ENCODE measurements at regions not wholly inside any gene's neighbourhood (a gene's known extent, or its start where the extent isn't known, plus 50 kb on each side); places are given as distances from the start of the nearest gene placed in this dataset.

DNA sequence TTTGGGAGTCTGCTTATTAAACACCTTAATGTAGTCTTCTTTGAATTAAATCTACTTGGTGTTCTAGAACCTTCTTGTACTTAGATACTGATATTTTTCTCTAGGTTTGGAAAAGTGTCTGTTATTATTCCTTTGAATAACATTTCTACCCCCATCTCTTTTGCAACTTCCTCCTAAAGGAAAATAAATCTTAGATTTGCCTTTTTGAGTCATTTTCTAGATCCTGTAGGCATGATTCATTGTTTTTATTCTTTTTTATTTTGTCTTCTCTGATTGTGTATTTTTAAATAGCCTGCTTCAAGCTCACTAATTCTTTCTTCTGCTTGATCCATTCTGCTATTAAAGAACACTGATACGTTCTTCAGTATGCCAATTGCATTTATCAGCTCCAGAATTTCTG, 155.9 kb upstream of the NEGR1 start:
- TF ChIP-seq, protein P1, sequence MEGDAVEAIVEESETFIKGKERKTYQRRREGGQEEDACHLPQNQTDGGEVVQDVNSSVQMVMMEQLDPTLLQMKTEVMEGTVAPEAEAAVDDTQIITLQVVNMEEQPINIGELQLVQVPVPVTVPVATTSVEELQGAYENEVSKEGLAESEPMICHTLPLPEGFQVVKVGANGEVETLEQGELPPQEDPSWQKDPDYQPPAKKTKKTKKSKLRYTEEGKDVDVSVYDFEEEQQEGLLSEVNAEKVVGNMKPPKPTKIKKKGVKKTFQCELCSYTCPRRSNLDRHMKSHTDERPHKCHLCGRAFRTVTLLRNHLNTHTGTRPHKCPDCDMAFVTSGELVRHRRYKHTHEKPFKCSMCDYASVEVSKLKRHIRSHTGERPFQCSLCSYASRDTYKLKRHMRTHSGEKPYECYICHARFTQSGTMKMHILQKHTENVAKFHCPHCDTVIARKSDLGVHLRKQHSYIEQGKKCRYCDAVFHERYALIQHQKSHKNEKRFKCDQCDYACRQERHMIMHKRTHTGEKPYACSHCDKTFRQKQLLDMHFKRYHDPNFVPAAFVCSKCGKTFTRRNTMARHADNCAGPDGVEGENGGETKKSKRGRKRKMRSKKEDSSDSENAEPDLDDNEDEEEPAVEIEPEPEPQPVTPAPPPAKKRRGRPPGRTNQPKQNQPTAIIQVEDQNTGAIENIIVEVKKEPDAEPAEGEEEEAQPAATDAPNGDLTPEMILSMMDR (IDR thresholded peaks at IDR 0.05; ENCODE audit: poor library complexity, severe bottlenecking), result no peak
- no peak for TF ChIP-seq POLR2AphosphoS5 (IDR thresholded peaks at IDR 0.05)
- TF ChIP-seq EP300 (conservative IDR thresholded peaks at IDR 0.05; ENCODE audit: poor library complexity, severe bottlenecking), result no peak
- no peak for TF ChIP-seq RAD21 (conservative IDR thresholded peaks at IDR 0.05)
- no peak for TF ChIP-seq EZH2 (IDR thresholded peaks at IDR 0.05; ENCODE audit: borderline replicate concordance, insufficient read depth, low read length, poor library complexity, severe bottlenecking)
- no peak for TF ChIP-seq MXI1 (conservative IDR thresholded peaks at IDR 0.05; ENCODE audit: poor library complexity, severe bottlenecking)
- TF ChIP-seq TAF1 (IDR thresholded peaks at IDR 0.05; ENCODE audit: low read depth), result no peak
- no peak for TF ChIP-seq SMC3 (conservative IDR thresholded peaks at IDR 0.05; ENCODE audit: poor library complexity)
- TF ChIP-seq, protein P2, sequence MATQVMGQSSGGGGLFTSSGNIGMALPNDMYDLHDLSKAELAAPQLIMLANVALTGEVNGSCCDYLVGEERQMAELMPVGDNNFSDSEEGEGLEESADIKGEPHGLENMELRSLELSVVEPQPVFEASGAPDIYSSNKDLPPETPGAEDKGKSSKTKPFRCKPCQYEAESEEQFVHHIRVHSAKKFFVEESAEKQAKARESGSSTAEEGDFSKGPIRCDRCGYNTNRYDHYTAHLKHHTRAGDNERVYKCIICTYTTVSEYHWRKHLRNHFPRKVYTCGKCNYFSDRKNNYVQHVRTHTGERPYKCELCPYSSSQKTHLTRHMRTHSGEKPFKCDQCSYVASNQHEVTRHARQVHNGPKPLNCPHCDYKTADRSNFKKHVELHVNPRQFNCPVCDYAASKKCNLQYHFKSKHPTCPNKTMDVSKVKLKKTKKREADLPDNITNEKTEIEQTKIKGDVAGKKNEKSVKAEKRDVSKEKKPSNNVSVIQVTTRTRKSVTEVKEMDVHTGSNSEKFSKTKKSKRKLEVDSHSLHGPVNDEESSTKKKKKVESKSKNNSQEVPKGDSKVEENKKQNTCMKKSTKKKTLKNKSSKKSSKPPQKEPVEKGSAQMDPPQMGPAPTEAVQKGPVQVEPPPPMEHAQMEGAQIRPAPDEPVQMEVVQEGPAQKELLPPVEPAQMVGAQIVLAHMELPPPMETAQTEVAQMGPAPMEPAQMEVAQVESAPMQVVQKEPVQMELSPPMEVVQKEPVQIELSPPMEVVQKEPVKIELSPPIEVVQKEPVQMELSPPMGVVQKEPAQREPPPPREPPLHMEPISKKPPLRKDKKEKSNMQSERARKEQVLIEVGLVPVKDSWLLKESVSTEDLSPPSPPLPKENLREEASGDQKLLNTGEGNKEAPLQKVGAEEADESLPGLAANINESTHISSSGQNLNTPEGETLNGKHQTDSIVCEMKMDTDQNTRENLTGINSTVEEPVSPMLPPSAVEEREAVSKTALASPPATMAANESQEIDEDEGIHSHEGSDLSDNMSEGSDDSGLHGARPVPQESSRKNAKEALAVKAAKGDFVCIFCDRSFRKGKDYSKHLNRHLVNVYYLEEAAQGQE (IDR thresholded peaks at IDR 0.05; ENCODE audit: borderline replicate concordance), result no peak
